Fibroblast of lung (primary cell): ENCODE measurements at regions not wholly inside any gene's neighbourhood (a gene's known extent, or its start where the extent isn't known, plus 50 kb on each side); places are given as distances from the start of the nearest gene placed in this dataset.

ENCODE experiments used
- CTCF ChIP-seq, 2 donors: IDR thresholded peaks in 1 of 2; conservative IDR thresholded peaks in 1 of 2; 1 replicate in 1 of 2; 2 replicates in 1 of 2; pipeline ENCODE4 v1.5.1; 2011 to 2012; ENCODE audit warnings: low read length in 2 of 2, control low read depth in 1 of 2, inconsistent platforms in 1 of 2, low read depth in 1 of 2, mild to moderate bottlenecking in 1 of 2
- EZH2 ChIP-seq: IDR thresholded peaks from 2 replicates; pipeline ENCODE4 v1.5.1; 2012; ENCODE audit warnings: low read length, control low read depth, mild to moderate bottlenecking; ENCODE audit errors: missing control alignments

GRCh38 chr4:170464614-170465197 lies 374.9 kb upstream of the AADAT start:
- TF ChIP-seq CTCF (conservative IDR thresholded peaks at IDR 0.05 in 1 of 2, IDR thresholded peaks at IDR 0.05 in 1 of 2; ENCODE audit: low read depth in 1 of 2, low read length in 2 of 2) (no peak), EZH2 (no peak)
